Left colon (tissue), 2 donors: ENCODE measurements at regions not wholly inside any gene's neighbourhood (a gene's known extent, or its start where the extent isn't known, plus 50 kb on each side); places are given as distances from the start of the nearest gene placed in this dataset.
"Not testable (repeated sequence)": the region's sequence is repeated elsewhere in the genome, so short reads cannot be mapped to it uniquely, and the experiment has no call there.

Experiments
- ATAC-seq: fragments of 200-7000 bp; cut with Tn5 transposase; one replicate; pipeline ENCODE4 v1.9.1; 2020; ENCODE audit warnings: mild to moderate bottlenecking, moderate library complexity
- DNase-seq, 2 donors: peaks; one replicate each; pipeline ENCODE4 v3.0.0-alpha.2; 2020
- intact Hi-C, 2 donors: fragments of 100-400 bp; cut with DNase I in 1 of 2; cut with micrococcal nuclease in 1 of 2; formaldehyde crosslinking; loops; one replicate each; pipeline versions ENCODE4 v1.11.2 to v1.14.0; 2022; cut with DNase I, micrococcal nuclease
- donor health status: DM: no; HTN: no; CAD: no.
- donor health status: DM: yes; HTN: yes; CAD: no.

GRCh38 chr9:82406456-82407085, 418.0 kb downstream of the SPATA31D1 start:
- ATAC-seq (no peak), DNase-seq (no peak)
- intact Hi-C loops, result no loop called here

- no peak for DNase-seq
- ATAC-seq, result peak; percentile 40
- intact Hi-C loops, result no loop called here
Observed at GRCh38 chr9:82410306-82410705, 421.7 kb downstream of the SPATA31D1 start.

GRCh38 chr9:82410866-82411265, 422.3 kb downstream of the SPATA31D1 start:
- DNase-seq (no peak), ATAC-seq (no peak)
- intact Hi-C loops, result no loop called here

GRCh38 chr9:82412586-82413305, 424.2 kb downstream of the SPATA31D1 start:
- DNase-seq (no peak), ATAC-seq (no peak)
- intact Hi-C loops, result no loop called here

GRCh38 chr9:82417501-82417900, 428.9 kb downstream of the SPATA31D1 start:
- intact Hi-C loops, result no loop called here
- ATAC-seq (no peak), DNase-seq (no peak)

- intact Hi-C loops, result no loop called here
- no peak for DNase-seq
- ATAC-seq, result no peak
Observed at GRCh38 chr9:82418334-82418733, 429.8 kb downstream of the SPATA31D1 start.

- ATAC-seq (peak; percentile 80), DNase-seq (peak; percentile 27 to 68)
- intact Hi-C loops, result no loop called here
Observed at GRCh38 chr9:82419696-82420486, 431.3 kb downstream of the SPATA31D1 start.

GRCh38 chr9:82421498-82421897, 432.9 kb downstream of the SPATA31D1 start:
- no peak for DNase-seq
- intact Hi-C loops, result no loop called here
- ATAC-seq, result no peak

GRCh38 chr9:82423700-82424099, 435.1 kb downstream of the SPATA31D1 start:
- ATAC-seq (peak; percentile 85), DNase-seq (peak; percentile 50 to 72)
- intact Hi-C loops, result no loop called here

GRCh38 chr9:82424599-82425120, 436.1 kb downstream of the SPATA31D1 start:
- intact Hi-C loops, result no loop called here
- ATAC-seq (peak; percentile 62), DNase-seq (no peak)

- DNase-seq (no peak), ATAC-seq (no peak)
- intact Hi-C loops, result no loop called here
Observed at GRCh38 chr9:82431121-82431520, 442.5 kb downstream of the SPATA31D1 start.

GRCh38 chr9:82433290-82433931, 444.8 kb downstream of the SPATA31D1 start:
- intact Hi-C loops, DNase-seq, ATAC-seq: not testable (repeated sequence)

GRCh38 chr9:82436475-82436874, 447.9 kb downstream of the SPATA31D1 start:
- DNase-seq (no peak), ATAC-seq (no peak)
- intact Hi-C loops, result no loop called here

- intact Hi-C loops, DNase-seq: not testable (repeated sequence)
- peak; percentile 99 for ATAC-seq
Observed at GRCh38 chr9:82437183-82437582, 448.6 kb downstream of the SPATA31D1 start.

- ATAC-seq, result no peak
- intact Hi-C loops, result no loop called here
Observed at GRCh38 chr9:82438581-82438980, 450.0 kb downstream of the SPATA31D1 start.

GRCh38 chr9:82443312-82443711, 454.7 kb downstream of the SPATA31D1 start:
- intact Hi-C loops, result no loop called here
- no peak for ATAC-seq
- no peak for DNase-seq

More at GRCh38 chr9:82438581-82438980, 450.0 kb downstream of the SPATA31D1 start:
- DNase-seq, result no peak

GRCh38 chr9:82445556-82445955, 457.0 kb downstream of the SPATA31D1 start:
- no peak for DNase-seq
- intact Hi-C loops, result no loop called here
- ATAC-seq, result no peak

- DNase-seq, result no peak
- no peak for ATAC-seq
- intact Hi-C loops, result no loop called here
Observed at GRCh38 chr9:82447343-82447742, 458.8 kb downstream of the SPATA31D1 start.

GRCh38 chr9:82449986-82450385, 461.4 kb downstream of the SPATA31D1 start:
- intact Hi-C loops, result no loop called here
- ATAC-seq (no peak), DNase-seq (no peak)
